ENCODE measurements at regions not wholly inside any gene's neighbourhood (a gene's known extent, or its start where the extent isn't known, plus 50 kb on each side); places are given as distances from the start of the nearest gene placed in this dataset.

DNA sequence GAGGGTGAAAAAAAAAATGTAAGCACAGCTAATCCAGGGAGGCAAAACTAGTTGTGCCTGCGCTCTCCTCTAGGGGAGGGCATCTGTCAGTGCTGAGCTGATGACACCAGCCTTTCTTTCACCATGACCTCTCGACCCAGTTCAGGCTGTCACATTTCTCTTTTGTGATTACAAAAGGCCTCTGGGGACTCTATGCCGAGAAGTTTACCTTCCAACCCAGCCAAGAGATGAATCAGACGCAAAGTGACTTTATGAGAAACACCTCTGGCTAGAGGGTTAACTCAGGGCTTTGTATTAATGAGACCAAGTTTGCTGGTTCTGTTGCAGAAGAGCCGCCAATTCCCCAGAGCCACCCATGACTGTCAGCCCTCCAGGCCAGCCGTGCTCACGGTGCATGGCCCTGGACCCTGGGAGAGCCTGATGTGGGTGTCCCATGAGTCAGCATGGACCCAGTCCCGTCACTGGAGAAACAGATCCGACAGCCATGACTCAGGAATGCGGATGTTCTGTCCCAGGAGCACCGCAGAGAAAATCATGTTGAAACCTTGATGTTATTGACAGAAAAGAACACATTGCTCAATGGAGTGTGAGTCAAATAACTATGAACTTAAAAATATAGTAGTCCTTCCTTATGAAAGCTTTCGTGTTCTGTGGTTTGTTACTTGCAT, 437.2 kb downstream of the HS3ST3B1 start:
- TF ChIP-seq, protein P1, sequence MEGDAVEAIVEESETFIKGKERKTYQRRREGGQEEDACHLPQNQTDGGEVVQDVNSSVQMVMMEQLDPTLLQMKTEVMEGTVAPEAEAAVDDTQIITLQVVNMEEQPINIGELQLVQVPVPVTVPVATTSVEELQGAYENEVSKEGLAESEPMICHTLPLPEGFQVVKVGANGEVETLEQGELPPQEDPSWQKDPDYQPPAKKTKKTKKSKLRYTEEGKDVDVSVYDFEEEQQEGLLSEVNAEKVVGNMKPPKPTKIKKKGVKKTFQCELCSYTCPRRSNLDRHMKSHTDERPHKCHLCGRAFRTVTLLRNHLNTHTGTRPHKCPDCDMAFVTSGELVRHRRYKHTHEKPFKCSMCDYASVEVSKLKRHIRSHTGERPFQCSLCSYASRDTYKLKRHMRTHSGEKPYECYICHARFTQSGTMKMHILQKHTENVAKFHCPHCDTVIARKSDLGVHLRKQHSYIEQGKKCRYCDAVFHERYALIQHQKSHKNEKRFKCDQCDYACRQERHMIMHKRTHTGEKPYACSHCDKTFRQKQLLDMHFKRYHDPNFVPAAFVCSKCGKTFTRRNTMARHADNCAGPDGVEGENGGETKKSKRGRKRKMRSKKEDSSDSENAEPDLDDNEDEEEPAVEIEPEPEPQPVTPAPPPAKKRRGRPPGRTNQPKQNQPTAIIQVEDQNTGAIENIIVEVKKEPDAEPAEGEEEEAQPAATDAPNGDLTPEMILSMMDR (IDR thresholded peaks at IDR 0.05; ENCODE audit: low read depth, low read length): no peak
- TF ChIP-seq EZH2phosphoT487 (IDR thresholded peaks at IDR 0.05; ENCODE audit: low read depth): no peak
